Mucosa of descending colon (tissue), 3 donors: ENCODE measurements at regions not wholly inside any gene's neighbourhood (a gene's known extent, or its start where the extent isn't known, plus 50 kb on each side); places are given as distances from the start of the nearest gene placed in this dataset.
A peak's percentile ranks its signal among the peaks of the same experiment; 100 is the strongest.

Experiments used
- ATAC-seq: fragments of 200-7000 bp; cut with Tn5 transposase; one replicate; pipeline ENCODE4 v1.9.1; 2020; ENCODE audit warnings: mild to moderate bottlenecking, moderate library complexity
- DNase-seq, 3 donors: peaks; one replicate each; pipeline ENCODE4 v3.0.0-alpha.2; 2020
- H3K36me3 ChIP-seq: fragments of 200-600 bp; one replicate; pipeline ENCODE4 v1.8.0; 2021; ENCODE audit warnings: low read depth, mild to moderate bottlenecking
- H3K4me1 ChIP-seq: fragments of 200-600 bp; one replicate; pipeline ENCODE4 v1.8.0; 2021; ENCODE audit warnings: low read depth, mild to moderate bottlenecking
- H3K4me3 ChIP-seq: fragments of 200-600 bp; one replicate; pipeline ENCODE4 v1.8.0; 2021; ENCODE audit warnings: mild to moderate bottlenecking
- H3K9me3 ChIP-seq: fragments of 200-600 bp; one replicate; pipeline ENCODE4 v1.8.0; 2021; ENCODE audit warnings: mild to moderate bottlenecking
- CTCF ChIP-seq: fragments of 200-600 bp; IDR thresholded peaks from one replicate; pipeline ENCODE4 v1.8.0; 2022; ENCODE audit warnings: antibody characterized with exemption, mild to moderate bottlenecking
- intact Hi-C, 2 donors: fragments of 100-400 bp; cut with DNase I in 1 of 2; cut with micrococcal nuclease in 1 of 2; formaldehyde crosslinking; loops; one replicate each; pipeline versions ENCODE4 v1.11.0 to v1.11.1; 2022; cut with DNase I, micrococcal nuclease
- donor health status: DM: no; HTN: no; CAD: no; lungs with moderate emphysema.
- donor health status: DM: no; HTN: no; CAD: no.
- donor health status: DM: no; HTN: yes; CAD: no.

- no peak for DNase-seq
- intact Hi-C loops = no loop called here
- H3K36me3 ChIP-seq = no peaks in the 10 kb centered on the region
- ATAC-seq = no peak
- H3K4me3 ChIP-seq = no peak overlapping the region
- H3K4me1 ChIP-seq = no peaks in the 10 kb centered on the region
- no peak for TF ChIP-seq CTCF
- no peaks in the 10 kb centered on the region for H3K9me3 ChIP-seq
Measured at GRCh38 chr9:1421436-1421835, 371.3 kb downstream of the DMRT2 start.

- H3K9me3 ChIP-seq = no peaks in the 10 kb centered on the region
- no peak for ATAC-seq
- H3K4me3 ChIP-seq = no peak overlapping the region
- intact Hi-C loops = no loop called here
- H3K36me3 ChIP-seq = no peaks in the 10 kb centered on the region
- no peak for TF ChIP-seq CTCF
- H3K4me1 ChIP-seq = no peaks in the 10 kb centered on the region
- no peak for DNase-seq
Measured at GRCh38 chr9:1427875-1428274, 377.7 kb downstream of the DMRT2 start.

GRCh38 chr9:1429297-1429696 is 379.1 kb downstream of the DMRT2 start:
- H3K4me1 ChIP-seq = no peaks in the 10 kb centered on the region
- DNase-seq (peak in 2 of 3 donors; percentile 16 to 42), ATAC-seq (peak; percentile 68)
- no peaks in the 10 kb centered on the region for H3K36me3 ChIP-seq
- H3K4me3 ChIP-seq = no peak overlapping the region
- H3K9me3 ChIP-seq = no peaks in the 10 kb centered on the region
- intact Hi-C loops = no loop called here
- TF ChIP-seq CTCF = no peak

GRCh38 chr9:1431461-1431860 is 381.3 kb downstream of the DMRT2 start:
- ATAC-seq (no peak), DNase-seq (no peak)
- no peak for TF ChIP-seq CTCF
- no peak overlapping the region for H3K4me3 ChIP-seq
- no peaks in the 10 kb centered on the region for H3K36me3 ChIP-seq
- intact Hi-C loops = no loop called here
- H3K4me1 ChIP-seq = no peaks in the 10 kb centered on the region
- H3K9me3 ChIP-seq = no peaks in the 10 kb centered on the region

- no peaks in the 10 kb centered on the region for H3K9me3 ChIP-seq
- DNase-seq (no peak), ATAC-seq (no peak)
- TF ChIP-seq CTCF = no peak
- H3K4me1 ChIP-seq = no peaks in the 10 kb centered on the region
- no peak overlapping the region for H3K4me3 ChIP-seq
- H3K36me3 ChIP-seq = no peaks in the 10 kb centered on the region
- intact Hi-C loops = no loop called here
Measured at GRCh38 chr9:1434052-1434767, 384.1 kb downstream of the DMRT2 start.

GRCh38 chr9:1434811-1435210 is 384.7 kb downstream of the DMRT2 start:
- TF ChIP-seq CTCF = no peak
- H3K4me3 ChIP-seq = no peak overlapping the region
- intact Hi-C loops = no loop called here
- ATAC-seq = no peak
- H3K36me3 ChIP-seq = no peaks in the 10 kb centered on the region
- H3K4me1 ChIP-seq = no peaks in the 10 kb centered on the region
- no peaks in the 10 kb centered on the region for H3K9me3 ChIP-seq
- DNase-seq = no peak
